Testis (tissue), 2 donors: ENCODE measurements at regions not wholly inside any gene's neighbourhood (a gene's known extent, or its start where the extent isn't known, plus 50 kb on each side); places are given as distances from the start of the nearest gene placed in this dataset.

ENCODE experiments used
- CTCF ChIP-seq, 3 experiments: fragments of 450-650 bp in 2 of 3; fragments of 200-600 bp in 1 of 3; sonication (generic) in 1 of 3; IDR thresholded peaks; one replicate each; pipeline ENCODE4 v1.5.1; 2016 to 2019; ENCODE audit warnings: antibody characterized with exemption in 3 of 3, mild to moderate bottlenecking in 2 of 3, moderate library complexity in 1 of 3
- POLR2A ChIP-seq: fragments of 450-650 bp; IDR thresholded peaks from one replicate; pipeline ENCODE4 v1.6.1; 2017; ENCODE audit warnings: antibody characterized with exemption, mild to moderate bottlenecking, moderate library complexity

GRCh38 chr21:38590449-38591217 lies 92.4 kb upstream of the ERG start:
- TF ChIP-seq CTCF (IDR thresholded peaks at IDR 0.05) (no peak), POLR2A (no peak)
